GM18502 (cell line): ENCODE measurements at regions not wholly inside any gene's neighbourhood (a gene's known extent, or its start where the extent isn't known, plus 50 kb on each side); places are given as distances from the start of the nearest gene placed in this dataset.

Experiments used
- ATAC-seq: cut with Tn5 transposase; IDR thresholded peaks from one replicate; pipeline ENCODE4 v1.9.1; 2021; ENCODE audit warnings: mild to moderate bottlenecking; ENCODE audit not compliant: unreplicated experiment, poor library complexity

DNA sequence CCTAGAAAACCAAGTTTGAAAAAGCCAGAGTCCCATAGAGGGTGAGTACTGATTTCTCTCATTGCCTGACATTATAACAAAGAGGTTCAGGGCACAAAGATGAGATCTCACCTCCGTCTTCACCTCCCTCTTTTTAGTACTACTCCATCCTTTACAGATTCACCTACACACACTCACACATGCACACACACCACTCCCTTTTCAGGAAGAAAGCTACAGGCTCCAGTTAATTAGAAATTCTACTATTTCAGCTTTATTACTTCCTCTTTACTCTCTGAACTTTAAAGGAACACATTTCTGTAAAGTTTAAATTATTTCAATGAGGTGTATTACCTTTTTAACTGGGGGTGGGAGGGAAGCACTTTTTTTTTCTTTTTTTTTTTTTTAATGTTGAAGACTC lies 59.6 kb upstream of the PRDX6 start:
- ATAC-seq, result no peak

DNA sequence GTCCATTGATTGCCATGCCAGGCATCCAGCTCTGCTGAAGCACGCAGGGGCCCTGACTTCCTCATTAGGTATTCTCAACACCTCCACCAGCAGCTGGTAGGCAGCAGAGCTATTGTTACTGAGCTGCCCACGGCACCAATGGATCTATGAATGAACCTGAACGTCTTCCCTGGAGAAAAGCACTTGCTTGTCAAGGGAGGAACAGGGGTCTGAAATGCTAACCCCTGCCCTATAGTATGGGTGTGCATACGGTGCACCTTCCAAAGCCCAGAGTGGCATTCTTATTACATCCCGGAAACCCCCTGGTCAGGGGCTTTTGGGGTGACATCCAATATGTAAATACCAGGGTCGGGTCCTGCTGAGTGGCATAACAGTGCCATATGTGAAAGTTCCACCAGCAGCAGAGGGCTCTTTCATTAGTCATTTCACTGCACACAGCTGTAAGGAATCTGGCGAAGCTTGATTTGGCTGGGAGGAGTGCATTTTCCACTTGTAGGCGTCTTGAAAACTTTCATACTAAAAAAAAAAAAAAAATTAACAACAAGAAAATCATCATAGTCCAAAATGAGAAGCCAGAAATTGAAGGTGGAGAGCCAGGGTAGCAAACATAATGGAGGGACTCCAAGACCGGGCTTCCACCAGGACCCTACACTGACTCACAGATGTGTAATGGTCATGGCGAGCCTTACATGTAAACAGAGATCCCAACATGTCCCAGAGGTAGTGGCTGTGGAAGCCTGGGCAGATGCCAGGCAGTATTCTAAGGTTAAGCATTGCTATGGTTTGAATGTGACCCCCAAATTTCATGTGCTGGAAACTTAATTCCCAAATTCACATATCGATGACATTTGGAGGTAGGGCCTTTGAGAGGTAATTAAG lies 58.8 kb upstream of the PRDX6 start:
- peak; percentile 40 for ATAC-seq

DNA sequence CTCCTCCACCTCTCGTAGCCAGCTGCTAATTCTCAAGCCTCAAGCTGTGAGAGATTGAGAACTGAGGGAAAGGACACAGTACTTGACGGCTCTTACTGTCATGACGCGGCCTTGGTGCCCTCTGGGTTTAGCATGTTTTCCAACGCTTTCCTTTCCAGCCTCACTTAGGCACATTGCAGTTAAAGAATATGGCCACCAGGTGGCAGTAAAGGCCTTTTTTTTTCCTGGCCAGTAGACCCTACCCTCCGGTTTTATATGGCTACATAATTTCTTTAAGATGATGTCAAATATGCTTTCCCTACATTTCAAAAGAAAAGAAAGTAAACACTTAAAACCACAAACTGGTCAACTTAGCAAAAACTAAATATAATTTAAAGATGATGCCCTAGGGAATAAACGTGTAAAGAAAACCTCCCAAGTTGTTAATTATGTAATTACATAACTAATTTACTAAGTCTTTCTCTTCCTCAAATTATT lies 56.8 kb upstream of the PRDX6 start:
- no peak for ATAC-seq

DNA sequence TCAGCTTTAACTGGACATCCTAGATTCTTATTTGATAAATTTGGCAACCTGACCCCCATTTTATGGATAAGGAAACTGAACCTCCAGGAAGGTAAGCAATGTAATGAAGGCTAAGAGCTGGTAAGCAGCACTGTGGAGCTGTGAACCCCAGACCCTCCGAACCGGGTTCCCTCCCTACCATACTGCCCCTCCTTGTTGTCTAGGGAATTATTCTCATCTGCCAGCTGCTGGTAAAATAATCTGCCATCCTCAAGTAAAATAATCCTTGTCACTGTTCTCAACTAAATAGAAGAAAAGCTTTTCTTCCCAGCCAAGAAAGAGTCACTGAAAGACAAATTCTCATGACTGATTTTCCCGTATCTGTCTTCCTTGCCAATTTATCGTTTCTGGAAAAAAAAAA lies 55.8 kb upstream of the PRDX6 start:
- ATAC-seq, result no peak

DNA sequence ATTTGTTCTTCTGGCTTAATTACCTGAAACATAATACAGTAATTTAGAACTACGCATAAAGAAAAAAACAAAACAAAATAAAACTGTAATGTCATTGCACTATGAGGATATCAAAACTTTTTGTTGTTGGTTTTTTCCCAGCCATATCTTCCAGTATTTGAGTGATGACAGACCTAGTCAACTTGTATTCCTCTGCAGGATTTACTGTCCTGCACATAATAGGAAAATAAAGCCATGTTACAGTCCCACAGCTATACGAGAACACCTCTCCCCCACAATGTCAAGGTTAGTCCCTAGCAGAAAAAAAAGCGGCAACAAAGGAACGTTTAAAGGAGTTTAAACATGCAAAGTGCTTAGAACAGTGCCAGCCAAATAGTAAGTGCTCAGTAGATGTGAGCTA lies 55.3 kb upstream of the PRDX6 start:
- ATAC-seq, result no peak

DNA sequence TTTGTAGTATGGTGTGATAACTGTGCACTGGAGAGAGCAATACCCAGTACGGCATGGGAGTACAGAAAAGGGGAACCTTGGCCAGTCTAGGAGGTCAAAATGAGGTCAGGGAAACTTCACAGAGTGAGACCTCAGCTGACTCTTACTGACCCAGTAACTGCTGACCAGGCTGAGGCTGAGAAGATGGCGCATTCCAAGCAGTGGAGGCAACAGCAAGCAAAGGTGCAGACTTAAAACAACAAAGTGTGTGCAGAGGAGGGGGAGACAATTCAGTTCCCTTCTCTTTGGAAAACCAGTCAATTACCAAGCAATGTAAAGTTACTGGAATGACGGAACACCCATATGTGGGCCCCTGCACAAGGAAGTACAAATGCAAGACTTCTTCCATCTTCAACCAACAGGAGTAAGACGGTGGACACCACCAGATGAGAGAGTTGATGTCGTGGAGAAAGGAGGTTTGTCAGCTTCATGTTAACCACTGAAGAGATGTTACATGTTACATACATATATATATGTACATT lies 54.6 kb upstream of the PRDX6 start:
- ATAC-seq, result no peak

DNA sequence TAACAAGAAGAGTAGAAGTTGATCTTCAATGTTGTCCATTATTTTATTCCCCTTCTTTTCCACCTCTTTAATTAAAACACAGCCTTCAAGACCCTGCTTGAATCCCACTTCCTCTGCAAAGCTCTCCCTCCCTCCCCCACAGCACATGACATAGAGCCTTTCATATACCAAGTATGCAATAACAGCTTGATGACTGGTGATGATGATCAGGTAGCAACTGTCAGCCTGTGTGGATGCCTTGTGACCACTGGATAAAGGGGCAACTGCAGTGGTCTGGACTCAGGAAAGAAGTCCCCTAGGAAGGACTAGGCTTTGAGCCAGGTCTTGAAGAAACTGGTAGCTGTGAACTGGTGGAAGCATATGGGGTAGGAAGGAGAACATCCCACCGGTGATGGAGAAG lies 53.8 kb upstream of the PRDX6 start:
- ATAC-seq, result no peak

DNA sequence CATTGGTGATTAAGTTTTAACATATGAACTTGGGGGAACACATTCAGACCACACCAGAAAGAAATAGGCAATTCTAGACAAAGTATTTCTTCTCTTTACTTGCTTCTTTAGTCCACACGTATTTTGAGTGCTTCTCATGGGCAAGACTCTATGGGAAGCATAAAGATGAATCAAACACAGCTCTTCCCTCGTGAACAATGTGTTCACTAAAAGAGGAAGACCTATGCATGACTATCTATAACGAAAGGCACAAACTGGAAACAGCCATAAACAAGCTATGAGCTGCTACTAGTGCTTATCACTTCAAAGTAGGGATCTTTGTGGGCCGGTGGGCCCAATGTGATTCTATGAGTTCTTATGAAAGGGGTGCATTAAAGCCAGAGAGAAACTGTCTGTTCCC lies 53.0 kb upstream of the PRDX6 start:
- no peak for ATAC-seq

DNA sequence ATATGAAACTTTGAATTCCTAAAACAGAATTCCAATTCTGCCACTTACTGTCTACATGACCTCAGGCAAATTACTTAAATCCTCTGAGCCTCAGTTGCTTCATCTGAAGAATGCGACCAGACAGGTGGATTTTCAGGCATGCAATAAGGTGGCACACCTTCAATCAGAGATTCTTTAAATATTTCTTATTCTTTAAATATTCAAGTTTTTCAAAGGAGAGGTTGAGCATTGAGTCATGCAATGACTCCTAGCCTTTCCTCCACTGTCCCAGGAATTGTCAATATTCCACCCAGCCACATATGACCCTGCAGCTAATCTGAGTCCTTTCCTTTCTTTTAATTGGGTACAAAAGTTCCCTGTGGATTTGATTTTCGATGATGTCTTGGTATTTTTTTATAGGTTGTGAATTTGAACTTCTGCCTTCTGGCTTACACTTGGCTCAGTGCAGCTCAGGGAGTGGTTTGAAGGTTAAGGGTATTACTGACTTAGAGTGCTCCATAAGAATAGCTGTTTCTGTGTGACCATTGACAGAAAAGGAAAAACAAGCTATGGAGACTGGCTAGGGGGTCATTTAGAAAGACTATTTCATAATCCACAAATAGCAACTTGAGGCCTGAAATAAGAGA lies 52.2 kb upstream of the PRDX6 start:
- no peak for ATAC-seq

DNA sequence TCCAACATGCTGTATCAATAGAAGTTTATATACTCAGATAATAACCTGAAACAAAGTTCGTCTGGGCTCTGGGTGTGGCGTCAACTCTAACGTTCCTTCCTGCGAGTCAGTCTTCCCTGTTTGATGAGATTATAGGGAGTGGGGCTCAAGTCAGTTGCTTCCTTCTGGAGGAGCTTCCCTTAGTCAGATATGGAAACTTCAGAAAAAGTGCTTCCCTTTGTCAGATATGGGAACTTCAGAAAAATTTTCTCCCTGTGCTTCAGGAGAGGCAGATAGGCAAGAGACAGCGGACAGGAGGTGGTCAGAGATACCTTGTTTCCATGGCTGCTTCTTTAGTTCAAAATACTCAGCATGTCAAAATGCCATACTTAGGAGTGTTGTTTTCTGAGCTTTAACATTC lies 51.1 kb upstream of the PRDX6 start:
- no peak for ATAC-seq

DNA sequence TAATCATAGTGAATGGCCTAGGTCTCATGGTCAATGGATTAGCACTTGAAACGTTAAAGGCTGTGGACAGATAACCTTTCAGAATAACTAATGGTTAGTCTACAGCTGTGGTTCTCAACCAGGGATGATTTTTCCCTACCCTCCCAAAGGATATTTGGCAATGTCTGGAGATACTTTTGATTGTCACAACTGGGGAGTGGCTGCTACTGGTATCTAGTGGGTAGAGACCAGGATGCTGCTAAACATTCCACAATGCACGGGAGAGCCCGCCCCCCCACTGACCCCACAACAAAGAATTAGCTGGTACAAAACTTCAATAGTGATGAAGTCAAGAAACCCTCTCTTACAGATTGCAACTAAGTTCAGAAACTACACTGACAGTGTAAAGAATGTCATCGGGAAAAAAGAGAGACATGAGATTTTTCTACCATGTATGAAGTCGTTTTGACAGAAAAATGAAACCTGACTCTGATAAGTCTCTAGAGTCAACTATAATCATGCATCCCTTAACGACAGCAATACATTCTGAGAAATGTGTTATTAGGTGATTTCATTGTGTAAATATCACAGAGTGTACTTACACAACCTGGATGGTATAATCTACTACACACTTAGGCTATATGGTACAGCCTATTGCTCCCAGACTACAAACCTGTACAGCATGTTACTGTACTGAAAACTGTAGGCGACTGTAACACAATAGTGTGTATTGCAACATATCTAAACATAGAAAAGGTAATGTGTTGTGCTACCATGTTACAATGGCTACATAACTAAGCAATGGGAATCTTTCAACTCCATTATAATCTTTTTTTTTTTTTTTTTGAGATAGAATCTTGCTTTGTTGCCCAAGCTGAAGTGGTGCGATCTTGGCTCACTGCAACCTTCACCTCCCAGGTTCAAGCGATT lies 49.7 kb upstream of the PRDX6 start:
- ATAC-seq, result no peak
